Tongue (tissue), 1 donor: ENCODE measurements at regions not wholly inside any gene's neighbourhood (a gene's known extent, or its start where the extent isn't known, plus 50 kb on each side); places are given as distances from the start of the nearest gene placed in this dataset.

Source experiments
- DNase-seq: peaks from one replicate; pipeline ENCODE4 v3.0.0-alpha.2; 2015

- DNase-seq = no peak
Observed at GRCh38 chr5:39877479-39877878, 452.7 kb upstream of the DAB2 start.

GRCh38 chr5:39876146-39876545 lies 451.4 kb upstream of the DAB2 start:
- DNase-seq = no peak

DNA sequence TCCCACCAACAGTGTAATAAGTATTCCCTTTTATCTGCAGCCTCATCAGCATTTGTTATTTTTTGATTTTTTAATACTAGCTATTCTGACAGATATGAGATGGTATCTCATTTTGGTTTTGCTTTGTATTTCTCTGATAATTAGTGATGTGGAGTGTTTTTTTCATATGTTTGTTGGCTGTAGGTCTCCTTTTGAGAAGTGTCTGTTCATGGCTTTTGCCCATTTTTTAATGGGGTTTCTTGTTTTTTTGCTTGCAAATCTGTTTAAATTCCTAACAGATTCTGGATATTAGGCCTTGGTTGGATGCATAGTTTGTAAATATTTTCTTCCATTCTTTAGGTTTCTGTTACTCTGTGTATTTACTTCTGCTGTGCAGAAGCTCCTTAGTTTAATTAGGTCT lies 445.4 kb upstream of the DAB2 start:
- no peak for DNase-seq

- DNase-seq = no peak
Observed at GRCh38 chr5:39869396-39869795, 444.6 kb upstream of the DAB2 start.

DNA sequence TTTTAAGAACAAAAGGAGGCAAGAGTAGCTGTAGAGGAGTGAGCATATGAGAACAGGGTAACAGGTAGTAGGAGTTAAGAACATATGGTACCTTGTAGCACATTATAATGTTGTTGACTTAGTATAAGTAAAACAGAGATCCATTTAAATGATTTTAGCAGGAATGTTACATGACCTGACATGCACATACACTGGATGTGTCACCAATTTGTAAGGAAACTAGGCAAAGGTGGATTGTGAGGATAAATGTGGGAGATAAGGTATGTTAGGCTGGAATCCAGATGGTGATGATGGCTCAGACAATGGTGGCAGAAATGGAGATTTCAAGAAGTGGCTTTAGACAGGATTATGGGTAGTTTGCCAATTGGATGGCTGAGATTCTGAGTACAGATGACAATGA lies 443.1 kb upstream of the DAB2 start:
- DNase-seq = no peak

DNA sequence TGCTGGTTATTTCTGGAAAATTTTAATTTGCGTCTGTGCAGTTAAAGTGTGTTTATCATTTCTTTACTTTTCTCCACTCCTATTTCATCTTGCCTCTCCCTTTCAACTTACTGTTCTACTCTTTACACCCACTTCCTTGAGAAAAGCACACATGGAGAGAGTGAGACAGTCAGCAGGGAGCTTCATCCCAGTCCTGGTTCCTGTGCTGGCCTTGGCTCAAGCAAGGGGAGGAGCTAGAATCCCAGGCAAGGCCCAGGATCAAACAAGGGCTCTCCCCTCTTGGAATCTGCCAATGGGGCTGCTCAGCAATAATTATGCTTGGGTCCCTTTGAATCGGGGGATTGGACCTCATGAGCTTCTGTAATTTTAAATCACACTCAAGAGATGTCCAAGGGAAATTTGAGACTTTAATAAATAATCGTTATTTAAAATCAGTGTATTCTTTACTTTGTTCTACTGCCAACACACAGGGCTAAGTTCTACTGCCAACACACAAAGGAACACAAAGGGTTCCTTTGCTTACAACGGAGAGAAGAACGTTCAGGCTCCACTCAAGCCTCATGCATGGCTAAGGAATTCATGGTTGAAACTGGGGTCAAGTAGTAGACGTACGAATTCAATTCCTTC lies 439.3 kb upstream of the DAB2 start:
- DNase-seq = no peak

GRCh38 chr5:39857041-39857440 lies 432.3 kb upstream of the DAB2 start:
- DNase-seq = no peak

- no peak for DNase-seq
Observed at GRCh38 chr5:39854771-39855410, 430.1 kb upstream of the DAB2 start.

DNA sequence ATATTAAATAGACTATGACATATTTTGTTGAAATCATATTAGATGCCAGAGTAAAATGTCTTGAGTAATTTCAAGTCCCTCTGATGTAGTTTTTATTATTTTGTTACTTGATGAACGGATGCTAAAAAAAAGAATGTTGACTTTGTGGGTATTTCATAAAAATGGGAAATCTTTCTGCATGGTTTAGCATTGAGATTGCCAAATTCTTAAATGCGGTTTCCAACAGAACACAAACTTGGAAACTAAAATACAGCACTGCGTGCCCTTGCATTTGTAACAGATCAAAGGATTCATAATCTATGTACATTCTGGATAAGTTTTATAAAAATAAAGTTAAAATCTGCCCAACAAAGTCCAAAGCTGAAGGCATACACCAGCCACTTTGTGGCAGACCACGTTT lies 425.5 kb upstream of the DAB2 start:
- DNase-seq = no peak

DNA sequence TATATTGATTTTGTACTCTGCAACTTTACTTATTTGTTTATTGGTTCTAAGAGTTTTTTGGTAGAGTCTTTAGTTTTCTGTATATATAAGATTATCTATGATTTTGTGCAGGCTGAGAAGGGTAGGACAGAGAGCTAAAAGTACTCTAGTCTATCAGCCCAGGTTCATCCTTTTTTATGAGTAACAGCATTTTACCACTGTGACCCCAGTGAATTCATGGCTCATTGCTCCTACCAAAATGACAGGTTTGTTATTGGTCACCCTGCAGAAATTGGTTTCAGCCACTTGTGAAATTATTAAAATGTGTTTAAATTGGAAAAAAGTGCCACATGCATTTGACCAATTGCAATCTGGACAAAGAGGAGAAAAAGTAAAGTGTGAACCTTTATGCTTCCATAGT lies 421.4 kb upstream of the DAB2 start:
- DNase-seq = no peak

DNA sequence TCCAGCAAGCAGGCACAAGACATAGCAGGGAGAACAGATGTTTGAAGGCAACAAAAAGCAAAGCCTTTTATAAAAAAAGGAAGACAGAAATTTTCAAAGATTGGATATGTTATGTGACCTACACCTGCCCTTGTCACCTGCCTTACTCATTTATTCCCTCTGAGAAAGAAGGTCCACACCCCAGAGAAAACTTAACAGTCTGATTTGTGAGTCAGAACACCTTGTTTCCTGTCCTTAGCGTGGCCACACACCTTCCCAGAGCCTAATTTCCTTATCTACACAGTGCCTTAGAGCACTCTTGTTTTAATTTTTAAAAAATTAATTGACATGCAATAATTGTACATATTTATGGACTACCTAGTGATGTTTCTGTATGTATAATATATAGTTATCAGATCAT lies 419.0 kb upstream of the DAB2 start:
- no peak for DNase-seq

GRCh38 chr5:39835371-39835770 lies 410.6 kb upstream of the DAB2 start:
- DNase-seq = no peak

GRCh38 chr5:39829441-39829840 lies 404.7 kb upstream of the DAB2 start:
- DNase-seq = no peak

GRCh38 chr5:39826051-39826450 lies 401.3 kb upstream of the DAB2 start:
- no peak for DNase-seq

GRCh38 chr5:39825301-39825700 lies 400.5 kb upstream of the DAB2 start:
- DNase-seq = no peak

GRCh38 chr5:39822020-39822419 lies 397.2 kb upstream of the DAB2 start:
- no peak for DNase-seq

- no peak for DNase-seq
Observed at GRCh38 chr5:39816866-39817265, 392.1 kb upstream of the DAB2 start.

DNA sequence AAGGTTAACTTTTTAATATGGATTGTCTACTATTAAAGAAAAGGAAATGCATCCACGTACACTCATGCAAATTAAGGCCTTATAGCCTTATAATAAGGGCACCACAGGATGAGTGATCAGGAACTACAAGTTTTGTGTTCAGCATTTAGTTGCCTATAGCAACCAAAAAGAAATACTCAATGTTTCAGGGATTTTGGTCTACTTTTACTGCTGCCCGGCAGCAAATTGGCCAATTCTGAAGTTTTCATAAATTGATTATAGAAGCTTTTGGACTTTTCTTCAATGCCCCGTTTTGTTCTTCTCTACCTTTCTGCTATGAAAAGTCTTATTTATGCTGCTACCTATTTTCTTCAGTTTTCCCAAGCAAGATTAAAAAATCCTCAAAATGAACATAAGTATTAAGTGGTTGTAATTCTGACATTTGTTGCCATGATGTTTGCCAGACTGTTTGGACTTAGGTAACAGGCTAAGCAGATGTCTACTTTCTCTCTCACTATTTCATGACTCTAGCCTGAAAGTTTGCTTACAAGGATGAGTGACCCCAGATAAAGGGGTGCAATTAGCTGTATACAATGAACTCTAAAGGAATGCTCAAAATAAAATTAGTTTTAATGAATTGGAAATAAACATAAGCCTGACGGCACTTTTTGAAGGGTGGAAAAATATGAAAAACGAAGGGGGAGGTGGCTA lies 391.5 kb upstream of the DAB2 start:
- no peak for DNase-seq

GRCh38 chr5:39815711-39816110 lies 390.9 kb upstream of the DAB2 start:
- no peak for DNase-seq

- DNase-seq = no peak
Observed at GRCh38 chr5:39811381-39811780, 386.6 kb upstream of the DAB2 start.

GRCh38 chr5:39808656-39809055 lies 383.9 kb upstream of the DAB2 start:
- DNase-seq = peak; percentile 63

DNA sequence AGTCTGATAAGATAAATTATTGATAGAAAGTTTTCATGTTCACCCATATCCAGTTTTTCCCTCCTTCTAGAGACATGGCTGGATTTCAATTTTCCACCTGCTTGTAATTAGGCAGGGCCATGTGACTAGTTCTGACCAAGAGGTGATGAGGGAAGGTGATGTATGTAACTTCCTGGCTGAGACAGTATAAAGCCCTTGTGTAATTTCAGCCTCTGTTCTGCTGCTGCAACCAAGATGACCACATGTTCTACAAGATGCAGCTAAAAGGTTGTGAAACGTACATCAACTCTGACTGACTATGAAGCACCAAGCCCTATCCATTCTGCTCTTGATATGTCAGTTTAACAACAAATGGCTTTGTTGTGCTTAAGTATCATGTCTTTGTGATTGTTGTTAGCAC lies 376.5 kb upstream of the DAB2 start:
- DNase-seq = no peak

- peak; percentile 68 for DNase-seq
Observed at GRCh38 chr5:39800042-39800601, 375.3 kb upstream of the DAB2 start.

- DNase-seq = no peak
Observed at GRCh38 chr5:39799242-39799641, 374.5 kb upstream of the DAB2 start.
